CD4-positive, alpha-beta T cell treated with Interleukin-21 for 1 hour (primary cell): ENCODE measurements at regions not wholly inside any gene's neighbourhood (a gene's known extent, or its start where the extent isn't known, plus 50 kb on each side); places are given as distances from the start of the nearest gene placed in this dataset.
A peak's percentile ranks its signal among the peaks of the same experiment; 100 is the strongest.
"Not testable (repeated sequence)": the region's sequence is repeated elsewhere in the genome, so short reads cannot be mapped to it uniquely, and the experiment has no call there.

Experiments
- DNase-seq: peaks from one replicate; pipeline ENCODE4 v3.0.0-alpha.2; 2020

DNA sequence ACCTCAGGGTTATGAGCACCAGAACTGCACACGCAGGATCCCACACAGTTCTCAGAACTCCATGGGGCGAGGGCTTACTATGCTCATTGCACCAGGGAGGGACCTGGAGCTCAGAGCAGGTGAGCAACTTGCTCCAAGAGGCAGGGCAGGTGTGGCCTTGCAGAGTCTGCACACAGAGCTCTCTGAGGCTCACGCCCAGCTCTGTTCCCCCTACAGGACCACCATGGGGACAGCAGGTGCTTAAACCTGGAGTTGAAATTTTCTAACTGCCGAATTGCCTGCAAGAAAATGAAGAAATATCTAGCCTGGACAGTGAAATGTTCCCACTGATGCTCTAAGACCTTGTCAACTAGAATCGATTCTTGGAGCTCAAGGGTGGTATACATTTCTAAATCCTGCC is 49.9 kb upstream of the MSMB start:
- not testable (repeated sequence) for DNase-seq

- no peak for DNase-seq
Observed at GRCh38 chr10:46096446-46096845, 50.4 kb upstream of the MSMB start.

DNA sequence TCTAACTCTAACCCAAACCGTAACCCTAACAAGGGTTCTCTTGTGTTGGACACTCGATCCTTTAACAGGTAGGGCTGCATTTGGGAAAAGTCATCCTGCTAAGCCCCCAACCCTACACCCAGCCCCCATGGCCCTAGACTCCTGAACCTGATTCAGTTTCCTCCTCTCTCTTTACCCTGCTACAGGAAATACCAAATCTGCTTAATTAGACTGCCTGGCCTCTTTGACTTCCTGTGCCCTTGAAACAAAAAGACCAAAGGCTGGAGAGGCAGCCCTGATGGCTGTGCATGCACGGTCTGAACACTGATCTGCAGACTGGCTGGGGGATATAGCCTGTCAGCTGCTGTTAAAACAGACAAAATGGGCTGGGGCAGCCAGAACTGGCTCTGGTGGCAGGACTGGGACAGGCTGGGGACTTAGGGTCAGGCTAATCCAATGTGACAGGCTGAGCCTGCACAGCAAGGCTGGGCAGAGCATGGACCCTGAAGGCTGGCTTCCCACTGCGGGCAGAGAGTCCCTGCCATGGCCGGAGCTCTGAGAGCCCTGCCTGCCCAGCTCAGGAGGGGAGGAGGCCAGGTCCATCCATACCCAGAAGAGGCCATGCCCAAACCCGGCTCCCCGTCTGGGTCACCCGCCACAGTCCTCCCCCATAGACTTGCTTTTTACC is 51.0 kb upstream of the MSMB start:
- no peak for DNase-seq

DNA sequence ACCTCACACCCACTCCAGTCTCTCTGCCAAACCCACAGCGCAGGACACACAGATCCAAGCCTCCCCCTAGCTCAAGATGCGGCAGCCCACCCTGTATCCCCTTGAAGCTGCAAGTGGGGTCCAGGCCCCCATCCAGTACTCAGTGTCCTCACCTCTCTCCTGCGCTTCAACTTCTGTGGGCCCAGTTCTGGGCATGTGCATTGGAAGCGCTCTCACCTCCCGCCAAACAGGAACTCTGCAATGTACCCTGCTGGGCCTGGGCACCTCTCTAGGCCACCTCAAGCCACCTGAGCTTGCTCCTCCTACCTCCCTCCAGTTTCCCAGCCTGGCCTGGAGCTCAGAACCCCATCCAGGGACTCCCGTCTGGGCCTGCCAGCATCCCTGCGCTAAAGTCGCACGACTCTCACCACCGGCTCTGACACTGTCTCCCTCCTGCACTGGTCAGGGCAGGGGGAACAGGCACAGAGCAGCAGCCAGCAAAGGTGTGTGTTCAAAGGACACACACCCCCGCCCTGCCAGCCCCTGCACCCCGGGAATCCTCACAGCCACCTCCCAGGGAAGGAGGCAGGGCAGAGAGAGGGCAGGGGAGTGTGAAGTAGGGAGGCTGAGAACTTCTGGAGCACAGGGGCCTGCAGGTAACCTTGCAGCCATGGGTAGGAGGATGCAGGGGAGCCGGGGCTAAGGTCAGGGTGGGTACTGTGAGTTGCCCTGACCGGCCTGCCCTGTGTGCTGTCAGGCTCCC is 51.7 kb upstream of the MSMB start:
- DNase-seq = no peak

- DNase-seq = no peak
Observed at GRCh38 chr10:46098386-46098785, 52.3 kb upstream of the MSMB start.

DNA sequence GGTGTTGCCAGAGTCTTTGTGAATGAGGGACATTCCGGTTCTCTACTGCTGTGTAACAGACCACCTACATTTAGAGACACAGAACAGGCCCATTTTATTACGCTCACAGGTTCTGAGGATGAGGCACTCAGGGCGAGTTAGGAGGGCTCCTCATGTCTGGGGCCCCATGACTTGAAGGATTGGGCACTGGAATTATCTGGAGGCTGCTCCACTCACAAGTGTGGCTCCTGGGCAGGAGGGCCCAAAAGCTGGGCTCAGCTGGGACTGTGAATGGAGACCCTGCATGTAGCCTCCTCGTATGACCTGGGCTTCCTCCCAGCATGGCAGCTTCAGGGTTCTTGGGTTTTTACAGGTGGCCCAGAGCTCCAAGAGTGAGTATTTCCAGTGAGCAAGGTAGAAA is 52.9 kb upstream of the MSMB start:
- not testable (repeated sequence) for DNase-seq

- no peak for DNase-seq
Observed at GRCh38 chr10:46104071-46104585, 58.1 kb upstream of the MSMB start.

- DNase-seq = not testable (repeated sequence)
Observed at GRCh38 chr10:46105416-46105815, 59.3 kb upstream of the MSMB start.

DNA sequence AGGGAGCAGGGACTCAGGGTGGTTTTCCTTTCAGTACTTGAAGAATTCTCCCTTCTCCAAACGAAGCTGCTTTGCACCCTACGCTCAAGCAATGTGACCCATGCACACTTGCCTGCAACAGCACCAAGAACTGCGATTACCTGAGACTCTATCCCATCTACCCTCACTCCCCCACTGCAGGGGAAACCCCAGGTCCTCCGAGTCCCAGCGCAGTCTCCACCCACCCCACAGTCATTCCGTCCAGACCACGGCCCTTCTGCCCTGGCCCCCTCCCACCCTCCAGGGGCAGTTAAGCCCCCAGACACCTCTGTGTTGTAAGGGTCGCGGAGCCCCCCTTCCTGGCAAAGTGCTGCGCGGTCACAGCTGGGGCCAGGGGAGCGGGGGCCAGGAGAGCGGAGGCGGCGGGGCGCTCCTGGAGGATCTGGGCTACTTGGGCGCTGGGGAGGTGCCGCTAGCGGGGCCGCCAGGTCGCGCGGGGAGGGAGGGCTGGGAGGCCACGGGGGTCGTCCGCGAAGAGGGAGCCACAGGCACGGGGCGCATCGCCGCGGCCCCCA is 59.9 kb upstream of the MSMB start:
- peak; percentile 44 for DNase-seq

- peak; percentile 59 for DNase-seq
Observed at GRCh38 chr10:46106410-46107255, 60.6 kb upstream of the MSMB start.

GRCh38 chr10:46108158-46108499 is 62.1 kb upstream of the MSMB start:
- not testable (repeated sequence) for DNase-seq

DNA sequence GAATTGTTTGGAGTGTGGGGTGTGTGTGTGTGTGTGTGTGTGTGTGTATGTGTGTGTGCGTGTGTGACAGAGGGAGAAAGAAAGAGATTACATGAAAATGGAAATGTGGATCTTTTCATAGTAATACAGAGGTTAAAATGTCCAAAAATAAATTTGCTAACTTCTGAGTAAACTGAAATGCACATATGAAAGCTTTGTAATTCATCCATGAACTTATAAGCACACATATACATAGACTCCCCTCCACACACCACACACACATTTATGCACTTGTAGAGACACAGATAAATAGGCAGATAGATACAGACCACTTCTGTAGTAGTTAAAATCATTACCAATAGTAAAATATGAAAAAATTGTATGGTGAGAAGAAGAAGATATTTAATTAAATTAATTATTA is 108.2 kb upstream of the MSMB start:
- not testable (repeated sequence) for DNase-seq

GRCh38 chr10:46154683-46155082 is 108.6 kb upstream of the MSMB start:
- DNase-seq = not testable (repeated sequence)

DNA sequence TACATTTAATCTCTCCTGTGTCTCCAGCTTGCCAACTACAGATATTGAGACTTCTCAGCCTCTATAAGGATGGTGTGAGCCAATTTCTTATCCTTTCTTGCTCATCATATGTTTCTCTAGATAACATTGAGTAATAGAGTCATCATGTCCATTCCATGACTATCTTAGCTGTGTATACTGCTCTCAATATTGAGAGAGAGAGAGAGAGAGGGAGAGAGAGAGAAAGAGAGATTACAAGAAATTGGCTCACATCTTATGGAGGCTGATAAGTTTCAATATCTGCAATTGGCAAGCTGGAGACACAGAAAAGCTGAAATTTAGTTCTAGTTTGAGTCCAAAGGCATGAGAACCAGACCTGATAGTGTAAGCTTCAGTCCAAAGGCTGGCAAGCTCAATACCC is 110.8 kb upstream of the MSMB start:
- not testable (repeated sequence) for DNase-seq

GRCh38 chr10:46169736-46170135 is 117.1 kb upstream of the ANTXRL start:
- DNase-seq = no peak

DNA sequence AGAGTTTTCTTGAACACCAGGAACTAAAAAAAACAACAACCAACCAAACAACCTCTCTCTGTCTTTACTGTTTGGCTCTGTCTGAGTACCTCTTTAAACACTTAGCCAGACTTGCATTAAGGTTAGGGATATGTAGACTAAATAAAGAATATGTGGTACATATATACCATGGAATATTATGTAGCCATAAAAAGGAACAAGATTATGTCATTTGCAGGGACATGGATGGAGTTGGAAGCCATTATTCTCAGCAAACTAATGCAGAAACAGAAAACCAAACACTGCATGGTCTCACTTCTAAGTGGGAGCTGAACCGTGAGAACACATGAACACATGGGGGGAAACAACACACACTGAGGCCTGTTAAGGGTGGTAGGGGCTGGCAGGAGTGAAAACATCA is 116.0 kb upstream of the ANTXRL start:
- no peak for DNase-seq

- no peak for DNase-seq
Observed at GRCh38 chr10:46171661-46172060, 115.1 kb upstream of the ANTXRL start.

DNA sequence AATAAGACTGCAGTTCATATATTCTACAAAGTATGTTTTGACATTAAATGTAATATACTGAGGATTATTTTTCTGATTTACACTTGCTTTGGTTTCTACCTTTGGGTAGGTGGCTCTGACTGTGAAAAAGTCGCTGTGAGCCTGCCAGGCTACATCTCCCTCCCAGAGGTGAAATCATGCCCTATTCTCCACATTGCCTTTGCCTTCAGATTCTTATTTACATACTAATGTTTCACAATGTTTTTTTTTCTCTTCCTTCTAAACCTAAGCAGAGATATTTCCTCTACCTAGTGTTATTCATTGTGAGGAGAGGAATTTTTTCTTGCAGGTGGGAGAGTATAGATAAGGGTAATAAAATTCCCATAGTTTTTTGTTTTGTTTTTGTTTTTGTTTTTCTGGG is 111.5 kb upstream of the ANTXRL start:
- no peak for DNase-seq

GRCh38 chr10:46175831-46176230 is 111.0 kb upstream of the ANTXRL start:
- DNase-seq = no peak

GRCh38 chr10:46187431-46187830 is 99.4 kb upstream of the ANTXRL start:
- DNase-seq = not testable (repeated sequence)

GRCh38 chr10:46197050-46197449 is 89.7 kb upstream of the ANTXRL start:
- DNase-seq = no peak

DNA sequence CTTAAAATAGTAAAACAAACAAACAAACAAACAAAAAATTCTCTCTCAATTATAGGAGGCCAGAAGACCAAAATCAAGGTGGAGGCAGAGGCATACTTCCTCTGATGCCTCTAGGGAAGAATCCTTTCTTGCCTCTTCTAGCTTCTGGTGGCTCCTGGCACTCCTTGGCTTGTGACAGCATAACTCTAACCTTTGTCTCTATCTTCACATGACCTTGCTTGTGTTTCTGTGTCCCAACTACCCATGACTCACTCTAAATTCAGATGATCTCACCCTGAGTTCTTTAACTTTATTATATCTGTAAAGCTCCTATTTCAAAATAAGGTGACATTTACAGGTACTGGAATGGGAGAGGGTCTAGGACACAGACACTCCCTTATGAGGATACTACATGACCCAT is 88.3 kb upstream of the ANTXRL start:
- DNase-seq = no peak

GRCh38 chr10:46202405-46202804 is 84.4 kb upstream of the ANTXRL start:
- DNase-seq = not testable (repeated sequence)
